MM.1S (cell line): ENCODE measurements at regions not wholly inside any gene's neighbourhood (a gene's known extent, or its start where the extent isn't known, plus 50 kb on each side); places are given as distances from the start of the nearest gene placed in this dataset.

Experiments
- CTCF ChIP-seq: fragments of 300-600 bp; sonication (generic); IDR thresholded peaks from 2 replicates; pipeline ENCODE4 v1.5.1; 2016; ENCODE audit warnings: antibody characterized with exemption, low read length, mixed read lengths
- EZH2 ChIP-seq: fragments of 300-600 bp; sonication (generic); optimal IDR thresholded peaks from 2 replicates; pipeline ENCODE3; 2017; ENCODE audit warnings: low read depth, mild to moderate bottlenecking, antibody characterized with exemption, low read length, mixed read lengths

DNA sequence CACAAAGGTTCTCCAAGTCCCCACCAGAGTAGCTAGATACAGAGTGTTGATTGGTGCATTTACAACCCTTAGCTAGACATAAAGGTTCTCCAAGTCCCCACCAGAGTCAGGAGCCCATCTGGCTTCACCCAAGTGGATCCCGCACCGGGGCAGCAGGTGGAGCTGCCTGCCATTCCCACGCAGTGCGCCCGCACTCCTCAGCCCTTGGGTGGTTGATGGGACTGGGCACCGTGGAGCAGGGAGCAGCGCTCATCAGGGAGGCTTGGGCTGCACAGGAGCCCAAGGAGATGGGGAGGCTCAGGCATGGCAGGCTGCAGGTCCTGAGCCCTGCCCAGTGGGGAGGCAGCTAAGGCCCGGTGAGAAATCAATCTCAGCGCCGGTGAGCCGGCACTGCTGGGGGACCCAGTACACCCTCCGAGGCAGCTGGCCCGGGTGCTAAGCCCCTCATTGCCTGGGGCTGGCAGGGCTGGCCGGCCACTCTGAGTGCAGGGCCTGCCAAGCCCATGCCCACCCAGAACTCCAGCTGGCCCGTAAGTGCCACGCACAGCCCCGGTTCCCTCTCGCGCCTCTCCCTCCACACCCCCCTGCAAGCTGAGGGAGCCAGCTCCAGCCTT is 404.1 kb downstream of the METTL15 start:
- TF ChIP-seq CTCF (no peak), EZH2 (no peak)
